Non-pigmented ciliary epithelial cell (primary cell): ENCODE measurements at regions not wholly inside any gene's neighbourhood (a gene's known extent, or its start where the extent isn't known, plus 50 kb on each side); places are given as distances from the start of the nearest gene placed in this dataset.
A peak's percentile ranks its signal among the peaks of the same experiment; 100 is the strongest.
"Not testable (repeated sequence)": the region's sequence is repeated elsewhere in the genome, so short reads cannot be mapped to it uniquely, and the experiment has no call there.

Source experiments
- DNase-seq: peaks from one replicate; pipeline ENCODE4 v3.0.0-alpha.2; 2010; ENCODE audit warnings: low read depth

DNA sequence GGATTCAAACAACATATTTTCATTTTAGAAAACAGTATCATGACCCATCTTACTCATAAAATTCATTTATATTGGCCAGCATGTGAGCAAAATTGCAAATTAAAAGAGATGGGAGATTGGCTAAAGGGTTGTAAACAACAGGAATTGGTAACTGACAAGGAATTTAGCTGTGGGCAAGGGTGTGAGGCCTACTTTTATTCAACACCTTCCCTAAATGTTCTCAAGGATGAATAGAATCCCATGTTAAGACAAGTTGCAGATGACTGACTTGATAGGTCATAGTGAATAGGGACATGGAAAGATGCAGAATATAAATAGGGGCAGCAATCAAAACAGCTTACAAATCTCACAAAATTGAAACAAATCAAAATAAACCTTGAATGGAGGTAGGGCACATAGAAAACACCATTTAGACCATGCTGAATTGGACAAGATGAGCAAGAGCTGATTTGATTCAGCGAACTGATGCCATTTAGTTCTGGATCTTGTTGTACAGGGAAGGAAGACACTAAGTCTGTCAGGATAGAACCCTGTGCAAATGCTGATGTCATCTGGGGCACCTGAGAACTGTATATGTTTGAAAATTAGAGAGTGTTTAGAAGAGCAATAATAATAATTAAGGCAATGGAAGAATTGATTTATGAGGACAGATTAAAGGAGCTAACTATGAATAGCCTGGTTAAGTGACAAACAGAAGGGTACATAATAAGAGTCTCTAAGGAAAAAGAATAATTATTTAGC, 509.7 kb downstream of the ZEB2 start:
- DNase-seq = no peak

DNA sequence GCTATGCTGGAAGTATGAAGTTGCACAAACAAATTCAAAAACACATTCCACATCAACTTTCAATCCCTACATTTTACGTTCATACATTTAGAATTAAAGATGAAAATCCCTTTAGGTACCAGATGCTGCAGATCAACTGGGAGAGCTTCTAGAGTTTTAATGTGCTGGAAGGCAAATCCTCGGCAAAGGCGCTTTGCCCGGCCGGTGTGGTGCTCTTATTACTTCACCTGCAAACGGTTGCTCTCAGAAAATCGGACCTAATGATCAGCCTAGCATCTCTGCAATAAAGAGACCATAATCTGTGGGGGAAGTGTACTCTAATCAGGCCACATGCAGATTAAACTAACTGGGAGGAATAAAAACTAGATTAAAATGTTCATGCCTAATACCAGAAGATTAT, 513.8 kb downstream of the ZEB2 start:
- no peak for DNase-seq

DNA sequence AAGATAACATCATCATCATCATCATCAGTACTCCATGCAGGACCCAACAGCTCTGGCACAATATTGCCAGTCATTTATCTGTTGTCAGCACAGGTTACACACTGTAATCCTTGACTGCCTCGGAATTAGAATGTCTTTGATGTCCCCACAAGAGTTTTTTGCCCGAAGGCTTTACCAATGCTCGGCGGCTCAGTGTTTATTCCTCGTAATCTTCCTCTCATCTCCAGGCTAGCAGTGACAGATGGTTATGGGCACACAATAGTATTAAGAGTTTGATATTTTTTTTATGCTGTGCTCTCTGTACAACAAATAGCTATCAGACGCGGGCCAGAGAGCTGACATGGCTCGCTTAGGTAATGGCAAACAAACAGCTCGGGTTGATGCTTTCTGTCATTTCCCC, 515.2 kb downstream of the ZEB2 start:
- no peak for DNase-seq

DNA sequence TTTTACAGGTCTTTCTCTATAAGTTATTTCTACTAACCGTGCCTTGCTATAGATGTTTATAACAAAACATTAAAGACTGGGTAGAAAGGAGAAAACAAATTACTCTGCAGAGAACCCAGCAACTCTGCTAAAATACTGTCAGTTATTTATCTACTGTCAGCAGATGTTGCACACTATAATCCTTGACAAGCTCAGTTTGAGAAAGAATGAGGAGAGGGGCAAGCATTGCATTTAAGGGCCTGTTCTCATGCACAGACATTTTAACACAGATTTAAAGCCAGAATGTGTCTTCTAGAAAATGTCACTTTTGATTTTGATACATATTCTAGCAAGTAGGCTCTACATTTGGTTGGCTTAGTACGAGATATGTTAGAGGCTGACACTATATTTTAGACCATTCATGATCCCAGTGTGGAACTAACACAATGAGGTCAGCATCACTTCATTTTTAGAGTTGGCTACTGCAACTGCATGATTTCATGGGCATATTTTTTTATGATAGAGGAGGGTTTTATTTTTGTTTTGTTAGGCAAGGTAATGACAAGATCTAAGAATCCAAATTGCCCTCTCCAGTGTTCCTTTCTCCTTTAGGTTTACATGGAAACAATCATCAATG, 516.4 kb downstream of the ZEB2 start:
- DNase-seq = no peak

DNA sequence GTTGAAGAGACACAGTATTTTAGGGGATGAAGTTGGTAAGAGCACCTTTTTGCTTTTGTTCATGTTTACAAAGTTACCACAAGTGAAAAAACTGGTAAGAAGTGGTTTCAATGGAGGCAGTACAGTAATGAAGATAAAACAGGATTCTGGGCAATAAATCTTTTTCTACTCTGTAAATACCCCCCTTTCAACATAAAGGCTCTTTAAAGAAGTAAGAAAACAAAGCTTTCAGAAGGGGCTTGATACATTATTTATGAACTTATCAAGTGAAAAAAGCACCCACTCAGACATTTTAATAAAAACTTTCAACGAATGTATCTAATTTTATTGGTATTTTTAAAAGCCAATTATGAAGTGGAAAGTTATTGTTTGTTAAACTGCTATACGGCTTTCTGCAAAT, 522.9 kb downstream of the ZEB2 start:
- DNase-seq = no peak

DNA sequence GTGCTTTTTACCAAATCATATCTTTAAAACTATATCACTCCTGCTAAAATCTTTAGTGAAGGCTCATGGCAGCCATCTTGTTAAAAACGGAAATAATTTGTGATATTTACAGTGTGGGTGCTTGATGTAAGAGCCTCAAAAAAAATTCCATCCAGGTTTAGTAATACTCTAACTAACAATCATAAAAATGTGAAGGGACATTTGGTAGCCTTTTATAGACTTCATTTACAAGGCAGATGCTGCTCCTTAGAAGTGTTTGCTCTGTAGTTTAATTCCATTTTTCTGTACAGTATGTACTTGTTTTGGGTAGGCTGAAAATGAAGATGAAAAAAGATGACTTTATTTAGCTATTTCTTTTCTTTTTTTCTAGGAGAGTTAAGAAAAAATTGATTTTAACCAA, 525.0 kb downstream of the ZEB2 start:
- no peak for DNase-seq

DNA sequence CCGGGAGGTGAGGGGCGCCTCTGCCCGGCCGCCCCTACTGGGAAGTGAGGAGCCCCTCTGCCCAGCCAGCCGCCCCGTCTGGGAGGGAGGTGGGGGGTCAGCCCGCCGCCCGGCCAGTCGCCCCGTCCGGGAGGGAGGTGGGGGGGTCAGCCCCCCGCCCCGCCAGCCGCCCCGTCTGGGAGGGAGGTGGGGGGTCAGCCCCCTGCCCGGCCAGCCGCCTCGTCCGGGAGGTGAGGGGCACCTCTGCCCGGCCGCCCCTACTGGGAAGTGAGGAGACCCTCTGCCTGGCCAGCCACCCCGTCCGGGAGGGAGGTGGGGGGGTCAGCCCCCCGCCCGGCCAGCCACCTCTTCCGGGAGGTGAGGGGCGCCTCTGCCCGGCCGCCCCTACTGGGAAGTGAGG, 528.3 kb downstream of the ZEB2 start:
- DNase-seq = not testable (repeated sequence)

DNA sequence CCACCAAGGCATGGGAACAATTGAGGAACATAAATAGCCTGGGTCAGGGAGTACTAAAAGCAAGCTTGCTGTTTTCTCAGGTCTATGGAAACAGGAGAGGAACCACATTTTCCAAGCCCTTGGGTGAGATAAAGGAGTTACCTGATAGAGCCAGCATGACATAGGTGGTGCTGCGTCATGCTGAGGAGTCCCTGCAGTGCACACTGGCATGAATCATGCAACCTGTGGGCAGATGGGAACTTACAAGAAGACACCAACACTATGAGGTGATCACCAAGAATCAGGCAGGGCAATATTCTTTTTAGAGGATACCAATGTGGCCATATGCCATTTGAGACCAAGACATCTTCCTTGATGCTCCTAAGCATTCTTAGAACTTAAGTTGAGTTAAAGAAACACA, 531.8 kb downstream of the ZEB2 start:
- DNase-seq = no peak

DNA sequence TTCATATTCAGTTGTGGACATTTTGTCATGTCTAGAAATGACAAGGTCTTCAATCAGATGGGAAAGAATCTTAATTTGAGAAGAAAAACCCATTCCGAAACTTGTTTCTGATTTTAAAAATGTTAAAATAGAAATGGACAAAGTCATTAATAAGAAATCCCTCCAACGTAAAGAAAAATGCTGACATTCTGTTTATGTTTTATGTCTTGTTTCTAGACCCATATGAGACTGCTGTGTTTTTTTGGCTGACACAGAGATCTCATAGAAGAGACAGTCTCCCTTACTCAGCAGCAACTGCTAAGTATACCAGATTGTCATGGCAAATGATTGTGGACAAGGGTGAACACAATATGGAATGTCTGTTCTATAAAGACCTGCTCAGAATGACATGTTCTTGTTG, 538.5 kb downstream of the ZEB2 start:
- no peak for DNase-seq

DNA sequence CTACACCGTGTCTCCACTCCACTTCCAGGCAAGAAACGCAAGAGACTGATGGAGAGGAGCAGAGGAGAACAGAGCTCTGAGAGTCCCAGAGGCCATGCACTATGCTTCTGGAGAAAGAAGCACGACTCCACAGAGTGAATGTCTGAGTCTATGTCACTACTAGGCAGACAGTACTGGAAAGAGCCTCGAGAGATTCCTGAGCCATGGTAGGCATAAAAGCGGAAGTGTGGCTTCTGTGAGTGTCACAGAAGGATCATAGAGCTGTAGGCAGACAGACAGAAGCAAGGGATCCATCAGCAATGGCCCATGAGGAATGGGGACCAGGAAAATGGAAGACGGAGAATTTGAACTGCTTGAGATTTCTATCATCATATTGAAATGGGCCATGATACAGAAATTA, 542.6 kb downstream of the ZEB2 start:
- DNase-seq = no peak

DNA sequence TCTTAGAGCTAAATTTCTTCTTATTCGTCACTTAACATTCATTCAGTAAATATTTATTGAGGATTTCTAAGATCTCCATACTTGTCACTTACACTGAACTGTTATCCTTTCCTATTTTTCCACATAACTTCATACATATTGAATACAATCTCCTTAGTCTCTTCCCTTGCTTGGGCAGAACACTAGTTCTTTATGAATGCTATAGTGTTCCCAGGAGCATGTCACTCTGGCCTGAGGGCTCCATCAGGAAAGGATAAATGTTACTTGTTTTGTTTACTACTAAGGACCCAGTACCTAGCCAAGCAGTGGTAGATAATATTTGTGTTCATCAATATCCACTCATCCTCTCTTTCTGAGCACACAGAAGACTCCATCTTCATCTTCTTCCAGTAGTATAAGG, 544.7 kb downstream of the ZEB2 start:
- no peak for DNase-seq

DNA sequence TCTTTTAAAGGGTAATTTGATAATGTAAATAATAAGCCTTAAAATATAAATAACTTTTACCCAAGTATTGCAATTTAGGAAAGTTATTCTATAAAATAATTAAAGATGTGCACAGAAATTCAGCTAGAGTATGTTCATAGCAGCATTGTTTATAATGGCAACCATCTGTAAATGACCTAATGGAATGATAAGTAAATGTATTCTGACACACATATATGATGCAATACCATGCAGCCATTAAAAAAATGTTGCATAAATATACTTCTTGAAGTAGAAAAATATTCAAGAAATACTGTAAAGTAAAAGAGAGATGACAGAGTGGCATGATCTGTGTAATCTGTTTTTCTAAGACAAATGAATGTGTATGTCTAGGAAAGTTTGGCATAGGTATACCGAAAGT, 545.7 kb downstream of the ZEB2 start:
- DNase-seq = no peak

DNA sequence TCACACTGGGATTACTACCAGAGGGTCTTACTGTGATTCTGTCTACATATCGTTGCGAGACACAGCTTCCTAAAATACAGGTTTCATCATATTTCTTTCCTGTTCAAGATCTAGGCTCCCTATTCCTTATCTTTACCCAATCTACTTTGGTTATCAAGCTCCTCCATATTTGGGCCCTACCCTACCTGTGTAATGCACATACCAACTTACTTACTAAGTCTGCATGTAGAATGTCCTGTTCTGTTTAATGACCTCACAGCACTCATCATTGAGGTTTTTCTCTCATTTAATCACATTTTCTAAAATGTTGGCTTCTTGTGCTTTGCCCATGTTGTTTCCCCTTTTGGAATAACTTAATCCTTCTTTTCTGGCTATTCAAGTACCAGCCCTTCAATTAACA, 551.1 kb downstream of the ZEB2 start:
- DNase-seq = no peak

DNA sequence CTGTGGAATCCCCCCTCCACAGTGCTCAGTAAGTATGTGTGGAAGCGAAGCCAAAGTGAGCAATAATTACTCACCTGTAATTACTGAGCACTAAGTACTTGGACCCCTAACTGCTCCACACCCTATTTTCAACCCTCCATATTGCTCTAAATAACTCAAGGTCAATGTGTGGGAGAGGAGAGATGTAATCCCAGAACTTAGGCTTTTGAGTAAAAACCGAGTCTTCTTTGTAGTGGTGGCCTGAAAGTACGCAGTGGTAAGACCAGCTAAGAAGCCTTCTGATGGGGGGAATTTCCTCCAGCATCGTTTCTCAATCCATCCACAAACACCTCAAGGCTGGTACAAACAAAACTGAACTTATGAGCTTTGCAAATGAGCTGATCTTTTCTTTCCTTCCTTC, 551.6 kb downstream of the ZEB2 start:
- no peak for DNase-seq

DNA sequence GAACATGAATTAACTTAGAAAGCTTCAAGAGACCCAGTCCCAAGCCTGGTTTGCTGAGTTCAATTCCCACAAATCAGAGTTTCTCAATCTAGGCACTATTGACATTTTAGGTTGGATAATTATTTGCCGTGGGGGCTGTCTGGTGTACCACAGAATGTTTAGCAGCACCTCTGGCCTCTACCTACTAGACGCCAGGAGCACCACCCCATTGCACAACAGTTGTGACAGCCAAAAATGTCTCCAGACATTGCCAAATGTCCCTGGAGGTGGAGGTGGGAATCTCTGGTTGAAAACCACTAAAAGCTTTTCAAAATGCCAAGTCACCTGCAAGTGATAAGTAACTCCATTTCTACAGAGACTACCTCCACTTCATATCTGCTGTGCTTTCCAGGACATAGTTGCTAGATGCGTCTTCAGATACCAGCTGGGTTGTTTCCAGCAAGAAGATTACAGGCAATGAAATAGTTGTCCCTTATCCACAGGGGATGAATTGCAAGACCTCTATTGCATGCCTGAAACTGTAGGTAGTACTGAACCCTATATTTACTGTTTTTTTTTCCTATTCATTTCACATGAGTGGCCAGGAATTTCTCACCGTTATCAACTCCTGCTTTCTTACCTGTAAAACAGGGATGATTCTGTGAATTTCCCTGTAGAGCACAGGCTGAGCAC, 554.3 kb downstream of the ZEB2 start:
- DNase-seq = no peak

DNA sequence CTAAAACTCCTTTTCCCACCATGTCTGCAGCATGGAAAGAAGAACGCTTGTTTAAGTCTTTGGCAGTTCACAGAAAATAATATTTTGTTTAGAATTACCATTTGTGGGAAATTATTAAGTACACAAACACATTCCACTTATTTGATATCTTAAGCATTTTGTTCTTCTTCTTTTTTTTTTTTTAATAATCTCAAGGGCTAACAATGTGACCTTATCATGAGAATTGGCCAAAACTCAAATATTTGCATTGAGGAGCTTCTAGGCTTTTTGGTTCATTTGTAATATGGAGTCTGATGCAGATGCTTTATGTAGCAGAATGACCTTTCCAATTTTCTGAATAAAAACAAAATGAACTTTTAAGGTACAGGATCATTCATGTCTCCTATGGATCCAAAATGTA, 555.0 kb downstream of the ZEB2 start:
- no peak for DNase-seq

DNA sequence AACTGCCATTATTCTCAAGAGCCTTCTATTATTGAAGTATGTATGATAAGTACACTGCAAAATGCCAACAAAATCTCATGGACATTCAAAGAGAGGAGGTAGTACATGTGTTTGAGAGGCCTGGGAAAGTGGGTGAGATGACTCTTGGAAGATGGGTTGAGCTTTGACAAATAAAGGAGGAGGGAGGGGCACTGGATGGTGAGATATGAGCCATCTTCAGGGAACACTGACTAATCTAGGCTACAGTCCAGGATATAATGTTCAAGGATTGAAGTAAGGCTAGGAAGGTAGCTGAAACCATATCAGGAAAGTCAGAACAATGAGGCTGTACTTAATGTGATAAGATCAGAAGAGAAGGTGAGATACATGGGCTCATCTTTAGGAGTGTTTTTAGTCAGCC, 559.7 kb downstream of the ZEB2 start:
- DNase-seq = no peak

DNA sequence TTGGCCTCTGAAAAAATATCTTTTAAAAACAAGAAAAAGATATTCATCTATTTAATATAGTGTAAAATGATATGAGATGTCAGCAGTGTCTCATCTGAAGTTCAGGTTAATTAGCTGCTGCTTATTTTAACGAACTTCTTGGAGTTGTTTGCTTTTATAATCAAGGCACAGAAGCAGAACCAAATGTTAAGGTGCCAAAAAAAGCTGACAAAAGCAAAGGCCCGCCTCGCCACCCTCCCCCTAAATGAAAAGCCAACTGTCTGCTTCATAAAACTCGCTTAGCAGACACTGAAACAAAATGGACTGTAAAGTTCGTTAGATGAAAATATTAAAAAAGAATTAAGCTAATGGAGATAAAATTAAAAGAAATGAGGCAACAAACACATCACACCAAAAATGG, 562.6 kb downstream of the ZEB2 start:
- DNase-seq = no peak

DNA sequence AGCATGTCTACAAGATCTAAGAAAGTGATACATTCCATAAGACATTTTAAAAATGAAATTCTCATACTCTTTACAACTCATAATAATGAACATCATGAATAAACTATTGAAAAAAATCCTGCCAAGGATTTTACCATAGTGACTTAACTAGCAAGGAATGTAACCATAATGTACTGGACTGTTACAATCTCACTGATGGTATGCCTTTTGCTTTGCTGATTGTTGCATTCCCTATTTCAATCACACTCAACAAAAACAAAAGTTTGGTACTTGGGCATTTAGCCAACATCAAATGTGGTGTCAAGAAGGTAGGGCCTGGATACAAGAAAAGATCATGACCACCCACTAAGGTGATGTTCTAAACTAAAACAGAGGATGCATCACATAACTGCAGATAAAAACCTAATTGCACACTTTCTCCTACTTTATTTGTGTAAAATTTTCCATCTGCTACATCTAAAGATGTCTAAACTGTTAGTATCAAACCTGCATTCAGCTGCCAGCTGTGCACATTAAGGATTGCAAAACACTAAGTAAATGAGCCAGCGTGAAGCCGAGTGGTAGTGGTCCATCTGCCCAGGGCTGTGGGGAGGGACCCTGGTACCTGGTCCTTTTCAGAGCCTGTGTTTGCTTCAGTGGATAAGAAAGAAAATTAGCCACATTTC, 564.4 kb downstream of the ZEB2 start:
- DNase-seq = peak; percentile 60

DNA sequence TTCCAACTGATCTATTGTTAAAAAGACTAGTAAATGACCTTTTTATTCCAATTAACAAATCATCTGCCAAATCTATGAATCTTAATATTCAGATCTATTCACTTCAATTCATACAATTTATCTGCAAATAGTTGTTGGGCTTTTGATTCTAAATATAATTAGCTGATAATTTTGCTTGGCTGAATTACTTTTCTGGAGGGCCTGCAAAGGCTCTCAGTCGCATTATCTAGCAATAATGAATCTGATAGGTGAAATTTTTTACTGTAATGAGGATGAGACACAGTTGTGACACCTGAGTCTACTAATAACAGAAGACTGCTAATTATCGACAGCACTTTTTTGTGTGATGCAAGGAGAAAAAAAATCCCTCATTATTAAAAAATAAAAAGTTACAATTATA, 565.1 kb downstream of the ZEB2 start:
- DNase-seq = no peak

DNA sequence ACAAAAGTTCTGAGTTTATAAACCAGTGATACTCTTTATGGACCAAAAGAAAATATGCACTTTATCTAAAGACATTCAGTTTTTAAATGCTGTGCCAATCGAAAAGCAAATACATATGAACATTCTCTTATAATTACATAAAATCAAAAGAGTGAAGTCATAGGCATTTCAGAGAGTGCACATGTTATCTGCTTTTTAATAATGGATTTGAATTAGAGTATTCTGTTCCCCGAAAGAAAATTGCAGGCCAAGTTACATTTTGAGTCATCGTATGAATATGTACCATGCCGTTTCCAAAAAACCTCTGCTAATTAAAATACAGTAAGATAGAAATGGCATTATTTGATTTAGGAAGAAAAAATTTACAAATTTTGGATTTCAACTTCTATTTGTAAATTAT, 565.7 kb downstream of the ZEB2 start:
- no peak for DNase-seq

DNA sequence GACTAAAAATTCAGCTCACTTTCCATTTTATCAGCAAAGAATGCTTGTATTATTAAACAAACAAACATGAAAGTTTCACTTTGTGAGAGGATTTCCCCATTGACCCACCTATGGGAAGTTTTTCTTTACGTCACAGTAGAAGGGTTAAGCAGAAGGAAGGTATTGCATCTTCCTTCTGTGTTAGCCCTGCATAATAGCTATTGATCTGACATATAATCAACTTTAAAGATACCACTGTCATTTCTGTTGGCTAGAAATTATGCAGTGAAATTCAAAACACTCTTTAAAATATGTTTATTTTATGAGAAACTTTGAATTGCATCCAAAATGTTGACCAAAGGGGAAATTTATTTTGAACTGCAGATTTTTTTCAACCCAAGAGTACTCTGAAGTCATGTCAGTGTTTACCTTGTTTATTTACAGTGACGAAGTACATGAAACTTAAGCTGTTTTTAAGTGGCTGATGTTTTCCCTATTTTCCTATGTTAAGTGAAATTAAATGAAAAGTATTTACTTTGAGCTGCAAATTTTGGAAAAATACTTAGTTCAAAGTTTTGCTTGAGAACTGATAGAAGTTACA, 566.4 kb downstream of the ZEB2 start:
- DNase-seq = no peak

DNA sequence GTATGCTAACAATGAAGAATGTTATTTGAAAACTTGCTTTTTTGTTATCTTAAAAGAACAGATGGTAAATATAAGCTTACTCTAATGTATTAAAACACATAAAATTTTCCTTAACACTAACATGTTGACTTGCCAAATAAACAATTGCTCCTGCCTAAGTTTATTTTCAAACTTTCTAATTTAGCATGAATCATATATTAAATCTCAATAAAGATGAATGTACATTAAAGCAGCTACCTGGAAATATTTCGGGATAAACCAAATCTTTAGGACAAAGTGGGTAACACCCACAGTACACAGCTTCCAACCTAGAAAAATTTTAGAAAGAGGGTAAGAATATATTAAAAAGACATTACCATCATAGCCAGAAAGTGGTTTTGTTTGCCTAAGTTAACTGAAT, 567.4 kb downstream of the ZEB2 start:
- no peak for DNase-seq
